ENCODE measurements at regions not wholly inside any gene's neighbourhood (a gene's known extent, or its start where the extent isn't known, plus 50 kb on each side); places are given as distances from the start of the nearest gene placed in this dataset.

GRCh38 chr4:108333353-108333942, 164.7 kb upstream of the LEF1 start:
- POLR2A ChIA-PET = no interaction called here
- intact Hi-C loops (cut with micrococcal nuclease; ENCODE audit: unreplicated experiment) = no loop called here

More at GRCh38 chr4:108333353-108333942, 164.7 kb upstream of the LEF1 start:
- no peak overlapping the region for H2AFZ ChIP-seq (ENCODE audit: low read length)
- in situ Hi-C loops (cut with HindIII; ENCODE audit: extremely low pct_ligation_motif_present, low pct_unique_long_range_greater_than_20kb) = no loop called here
- TF ChIP-seq BORCS8-MEF2B (CRISPR knock-in tag; IDR thresholded peaks at IDR 0.05) (no peak), NPAS2 (CRISPR knock-in tag; IDR thresholded peaks at IDR 0.05; ENCODE audit: borderline replicate concordance) (no peak), NR3C1 (CRISPR knock-in tag; IDR thresholded peaks at IDR 0.05) (no peak), ZFP36 (IDR thresholded peaks at IDR 0.05; ENCODE audit: borderline replicate concordance, low read depth, low read length, partially characterized antibody) (no peak), TSC22D2 (CRISPR knock-in tag; IDR thresholded peaks at IDR 0.05; ENCODE audit: borderline replicate concordance) (no peak), ZNF318 (CRISPR knock-in tag; IDR thresholded peaks at IDR 0.05) (no peak), HNRNPUL1 (IDR thresholded peaks at IDR 0.05; ENCODE audit: low read depth, low read length) (no peak)
- no peak overlapping the region for H3K4me2 ChIP-seq (ENCODE audit: low read depth, low read length)
- no peaks in the 10 kb centered on the region for H3K36me3 ChIP-seq (replicated peaks in 1 of 2; ENCODE audit: control insufficient read depth in 1 of 2, insufficient read depth in 2 of 2, low read length in 2 of 2)
- CTCF ChIA-PET (ENCODE audit: low intra/inter-chr PET ratio, low total read pairs) = no interaction called here
- H4K20me1 ChIP-seq (ENCODE audit: insufficient read depth, low read length) = no peaks in the 10 kb centered on the region
- 39% methylated on average over 7 of the region's 7 CpGs for WGBS (ENCODE audit: low lambda C conversion rate)
- H3K4me3 ChIP-seq (replicated peaks in 1 of 3; ENCODE audit: insufficient read depth in 1 of 3, low read depth in 2 of 3, low read length in 3 of 3) = no peak overlapping the region
- H3K4me1 ChIP-seq (ENCODE audit: insufficient read depth, low read length) = peaks cover 8% of the 10 kb centered on the region
- no peak overlapping the region for H3K9ac ChIP-seq (ENCODE audit: insufficient read depth, low read depth, low read length)
- no peak for FAIRE-seq
- BruUV-seq (replicated peaks) = no TSS peak
- no peak for ATAC-seq
- no peak overlapping the region for H3K27ac ChIP-seq (ENCODE audit: extremely low read length, insufficient read depth, low read length)
- H3K79me2 ChIP-seq (ENCODE audit: insufficient read depth, low read length) = no peaks in the 10 kb centered on the region
- 0 out of 5 replicates have a peak, but pooled peaks cover 0 to 2% of the 10 kb centered on the region in 2 experiments for H3K27me3 ChIP-seq (ENCODE audit: control insufficient read depth in 1 of 2, insufficient read depth in 2 of 2, low read length in 2 of 2)
- no peaks in the 10 kb centered on the region for H3K9me3 ChIP-seq (ENCODE audit: low read length)
- no peak for DNase-seq (ENCODE audit: low spot score)
